GM18505 (cell line): ENCODE measurements at regions not wholly inside any gene's neighbourhood (a gene's known extent, or its start where the extent isn't known, plus 50 kb on each side); places are given as distances from the start of the nearest gene placed in this dataset.
A peak's percentile ranks its signal among the peaks of the same experiment; 100 is the strongest.
"Not testable (repeated sequence)": the region's sequence is repeated elsewhere in the genome, so short reads cannot be mapped to it uniquely, and the experiment has no call there.

ENCODE experiments used
- ATAC-seq: cut with Tn5 transposase; IDR thresholded peaks from one replicate; pipeline ENCODE4 v1.9.1; 2021; ENCODE audit not compliant: unreplicated experiment
- POLR2A ChIP-seq: IDR thresholded peaks from 4 replicates; pipeline ENCODE4 v1.6.1; 2011; ENCODE audit warnings: borderline replicate concordance; ENCODE audit not compliant: insufficient read depth, insufficient read length; ENCODE audit errors: extremely low read depth

- ATAC-seq = no peak
- no peak for TF ChIP-seq POLR2A
Measured at GRCh38 chr6:68194846-68195478, 440.1 kb upstream of the ADGRB3 start.

- ATAC-seq = no peak
- TF ChIP-seq POLR2A = no peak
Measured at GRCh38 chr6:68192988-68193387, 442.1 kb upstream of the ADGRB3 start.

GRCh38 chr6:68189217-68189815 is 445.8 kb upstream of the ADGRB3 start:
- TF ChIP-seq POLR2A = no peak
- no peak for ATAC-seq

GRCh38 chr6:68186870-68187269 is 448.2 kb upstream of the ADGRB3 start:
- ATAC-seq = no peak
- TF ChIP-seq POLR2A = no peak

- ATAC-seq = no peak
Measured at GRCh38 chr6:68182386-68182785, 452.7 kb upstream of the ADGRB3 start.

GRCh38 chr6:68181027-68181426 is 454.1 kb upstream of the ADGRB3 start:
- ATAC-seq = not testable (repeated sequence)

More at GRCh38 chr6:68182386-68182785, 452.7 kb upstream of the ADGRB3 start:
- TF ChIP-seq POLR2A = no peak

GRCh38 chr6:68173616-68174015 is 461.5 kb upstream of the ADGRB3 start:
- no peak for ATAC-seq
- no peak for TF ChIP-seq POLR2A

GRCh38 chr6:68169922-68170321 is 465.2 kb upstream of the ADGRB3 start:
- ATAC-seq = no peak
- TF ChIP-seq POLR2A = no peak

- ATAC-seq = no peak
- TF ChIP-seq POLR2A = no peak
Measured at GRCh38 chr6:68167604-68168003, 467.5 kb upstream of the ADGRB3 start.

- not testable (repeated sequence) for ATAC-seq
Measured at GRCh38 chr6:68160812-68161211, 474.3 kb upstream of the ADGRB3 start.

GRCh38 chr6:68160348-68160747 is 474.7 kb upstream of the ADGRB3 start:
- TF ChIP-seq POLR2A = no peak
- ATAC-seq = no peak

GRCh38 chr6:68159433-68159832 is 475.6 kb upstream of the ADGRB3 start:
- ATAC-seq = no peak
- TF ChIP-seq POLR2A = no peak

- peak; percentile 77 for ATAC-seq
Measured at GRCh38 chr6:68158256-68158655, 476.8 kb upstream of the ADGRB3 start.

GRCh38 chr6:68144667-68145066 is 490.4 kb upstream of the ADGRB3 start:
- no peak for TF ChIP-seq POLR2A
- ATAC-seq = no peak

More at GRCh38 chr6:68158256-68158655, 476.8 kb upstream of the ADGRB3 start:
- no peak for TF ChIP-seq POLR2A

- no peak for ATAC-seq
- no peak for TF ChIP-seq POLR2A
Measured at GRCh38 chr6:68141190-68141589, 493.9 kb upstream of the ADGRB3 start.
